CD4-positive, alpha-beta T cell (primary cell): ENCODE measurements at regions not wholly inside any gene's neighbourhood (a gene's known extent, or its start where the extent isn't known, plus 50 kb on each side); places are given as distances from the start of the nearest gene placed in this dataset.
"Not testable (repeated sequence)": the region's sequence is repeated elsewhere in the genome, so short reads cannot be mapped to it uniquely, and the experiment has no call there.

Experiments used
- ATAC-seq: fragments of 200-7000 bp; cut with Tn5 transposase; one replicate; pipeline ENCODE4 v1.10.0; 2022; ENCODE audit warnings: mild to moderate bottlenecking; ENCODE audit not compliant: poor library complexity
- CTCF ChIA-PET: fragments of 350-600 bp; sonication (Branson Sonifier 250); formaldehyde crosslinking; loops from one replicate; lab custom pipeline; 2021; ENCODE audit warnings: antibody characterized with exemption, inconsistent platforms; lab: Charles Lee
- POLR2A ChIA-PET: fragments of 350-600 bp; sonication (Branson Sonifier 250); formaldehyde crosslinking; loops from one replicate; lab custom pipeline; 2021; ENCODE audit warnings: antibody characterized with exemption, inconsistent platforms; lab: Charles Lee
- DNase-seq, 14 experiments: peaks; one replicate each; pipeline ENCODE4 v3.0.0-alpha.2; 2013 to 2020; ENCODE audit warnings: mixed read lengths in 2 of 14
- H3K27ac ChIP-seq, 2 donors: one replicate each; pipeline versions ENCODE4 v1.5.1 to v1.7.0; 2013; ENCODE audit warnings: low read length in 2 of 2, low read depth in 1 of 2, mild to moderate bottlenecking in 1 of 2
- H3K27me3 ChIP-seq, 2 experiments: 1 replicate in 1 of 2; 2 replicates in 1 of 2; pipeline versions ENCODE4 v1.6.1 to v1.7.0; 2013; ENCODE audit warnings: low read length in 2 of 2, control low read depth in 1 of 2, mild to moderate bottlenecking in 1 of 2, moderate library complexity in 1 of 2; ENCODE audit not compliant: insufficient read depth in 2 of 2, control insufficient read depth in 1 of 2
- H3K36me3 ChIP-seq: one replicate; pipeline ENCODE4 v1.6.1; 2013; ENCODE audit warnings: low read length, control low read depth; ENCODE audit not compliant: insufficient read depth
- H3K4me1 ChIP-seq: one replicate; pipeline ENCODE4 v1.6.1; 2013; ENCODE audit warnings: low read length, control low read depth; ENCODE audit not compliant: insufficient read depth
- H3K4me3 ChIP-seq: one replicate; pipeline ENCODE4 v1.5.1; 2013; ENCODE audit warnings: mild to moderate bottlenecking, low read length, moderate library complexity
- H3K9me3 ChIP-seq, 2 experiments: 1 replicate in 1 of 2; 2 replicates in 1 of 2; pipeline versions ENCODE4 v1.6.1 to v1.7.0; 2013; ENCODE audit warnings: low read length in 2 of 2, mild to moderate bottlenecking in 2 of 2, control low read depth in 1 of 2, moderate library complexity in 1 of 2; ENCODE audit not compliant: control insufficient read depth in 1 of 2, insufficient read depth in 1 of 2
- H3K27ac Mint-ChIP-seq: one replicate; pipeline ENCODE4 v1.8.0; 2020; ENCODE audit warnings: mixed read lengths
- H3K27me3 Mint-ChIP-seq: one replicate; pipeline ENCODE4 v1.8.0; 2021; ENCODE audit warnings: mixed read lengths
- H3K36me3 Mint-ChIP-seq: one replicate; pipeline ENCODE4 v1.8.0; 2021; ENCODE audit warnings: low read depth, mixed read lengths
- H3K4me1 Mint-ChIP-seq: one replicate; pipeline ENCODE4 v1.8.0; 2021; ENCODE audit warnings: low read depth, mixed read lengths
- H3K4me3 Mint-ChIP-seq: one replicate; pipeline ENCODE4 v1.8.0; 2020; ENCODE audit warnings: mild to moderate bottlenecking, mixed read lengths
- H3K9me3 Mint-ChIP-seq: one replicate; pipeline ENCODE4 v1.8.0; 2020; ENCODE audit warnings: mixed read lengths
- intact Hi-C, 2 experiments: fragments of 100-400 bp; cut with DNase I in 1 of 2; cut with micrococcal nuclease in 1 of 2; formaldehyde crosslinking; loops; one replicate each; pipeline versions ENCODE4 v1.15.1 to v1.9.0; 2023 to 2025; cut with DNase I, micrococcal nuclease

- H3K27me3 Mint-ChIP-seq, H3K9me3 Mint-ChIP-seq, DNase-seq, ATAC-seq, H3K27ac ChIP-seq, H3K4me1 ChIP-seq, H3K27me3 ChIP-seq, H3K4me3 ChIP-seq, H3K4me1 Mint-ChIP-seq, H3K36me3 Mint-ChIP-seq, POLR2A ChIA-PET, H3K36me3 ChIP-seq, H3K4me3 Mint-ChIP-seq, H3K27ac Mint-ChIP-seq, CTCF ChIA-PET, intact Hi-C loops, H3K9me3 ChIP-seq: not testable (repeated sequence)
Measured at GRCh38 chr1:143870388-143870787, 101.4 kb downstream of the FAM72C start.

GRCh38 chr1:143867590-143868220 lies 104.1 kb downstream of the FAM72C start:
- intact Hi-C loops, H3K27me3 Mint-ChIP-seq, H3K27me3 ChIP-seq, H3K36me3 ChIP-seq, ATAC-seq, CTCF ChIA-PET, POLR2A ChIA-PET, H3K4me1 ChIP-seq, H3K4me3 Mint-ChIP-seq, H3K4me1 Mint-ChIP-seq, H3K36me3 Mint-ChIP-seq, H3K27ac Mint-ChIP-seq, H3K27ac ChIP-seq, H3K9me3 ChIP-seq, H3K9me3 Mint-ChIP-seq, H3K4me3 ChIP-seq, DNase-seq: not testable (repeated sequence)

GRCh38 chr1:143863901-143864520 lies 107.8 kb downstream of the FAM72C start:
- H3K9me3 Mint-ChIP-seq, ATAC-seq, DNase-seq, H3K36me3 Mint-ChIP-seq, intact Hi-C loops, POLR2A ChIA-PET, CTCF ChIA-PET, H3K27ac ChIP-seq, H3K4me3 Mint-ChIP-seq, H3K36me3 ChIP-seq, H3K9me3 ChIP-seq, H3K27me3 Mint-ChIP-seq, H3K4me1 Mint-ChIP-seq, H3K4me1 ChIP-seq, H3K27ac Mint-ChIP-seq, H3K27me3 ChIP-seq, H3K4me3 ChIP-seq: not testable (repeated sequence)

- H3K4me1 ChIP-seq, H3K4me3 ChIP-seq, intact Hi-C loops, H3K27me3 ChIP-seq, H3K27me3 Mint-ChIP-seq, DNase-seq, H3K4me3 Mint-ChIP-seq, H3K36me3 ChIP-seq, ATAC-seq, H3K9me3 Mint-ChIP-seq, H3K4me1 Mint-ChIP-seq, H3K9me3 ChIP-seq, CTCF ChIA-PET, H3K36me3 Mint-ChIP-seq, H3K27ac ChIP-seq, H3K27ac Mint-ChIP-seq, POLR2A ChIA-PET: not testable (repeated sequence)
Measured at GRCh38 chr1:143862722-143863121, 109.1 kb downstream of the FAM72C start.

GRCh38 chr1:143861306-143861705 lies 110.5 kb downstream of the FAM72C start:
- H3K4me3 Mint-ChIP-seq, DNase-seq: not testable (repeated sequence)

GRCh38 chr1:143855867-143856266 lies 115.9 kb downstream of the FAM72C start:
- H3K27me3 ChIP-seq, DNase-seq, ATAC-seq, H3K4me3 Mint-ChIP-seq, H3K4me3 ChIP-seq, H3K9me3 Mint-ChIP-seq, H3K27me3 Mint-ChIP-seq, H3K4me1 Mint-ChIP-seq, H3K4me1 ChIP-seq, H3K36me3 Mint-ChIP-seq, POLR2A ChIA-PET, H3K27ac Mint-ChIP-seq, H3K36me3 ChIP-seq, intact Hi-C loops, CTCF ChIA-PET, H3K27ac ChIP-seq, H3K9me3 ChIP-seq: not testable (repeated sequence)

More at GRCh38 chr1:143861306-143861705, 110.5 kb downstream of the FAM72C start:
- H3K9me3 ChIP-seq, H3K27ac Mint-ChIP-seq, H3K9me3 Mint-ChIP-seq, H3K36me3 ChIP-seq, CTCF ChIA-PET, H3K4me1 ChIP-seq, H3K4me3 ChIP-seq, intact Hi-C loops, H3K27me3 ChIP-seq, H3K27me3 Mint-ChIP-seq, H3K36me3 Mint-ChIP-seq, H3K4me1 Mint-ChIP-seq, ATAC-seq, H3K27ac ChIP-seq, POLR2A ChIA-PET: not testable (repeated sequence)

GRCh38 chr1:143854069-143854468 lies 117.7 kb downstream of the FAM72C start:
- H3K4me1 ChIP-seq, ATAC-seq, H3K27ac Mint-ChIP-seq, H3K9me3 Mint-ChIP-seq, intact Hi-C loops, H3K36me3 Mint-ChIP-seq, H3K4me3 Mint-ChIP-seq, H3K27me3 Mint-ChIP-seq, H3K27ac ChIP-seq, H3K36me3 ChIP-seq, H3K27me3 ChIP-seq, POLR2A ChIA-PET, H3K9me3 ChIP-seq, CTCF ChIA-PET, DNase-seq, H3K4me1 Mint-ChIP-seq, H3K4me3 ChIP-seq: not testable (repeated sequence)
